Stimulated activated naive CD8-positive, alpha-beta T cell treated with anti-CD3 and anti-CD28 coated beads, Interleukin-15, amount 100 ng/mL, for 72 hours (primary cell): ENCODE measurements at regions not wholly inside any gene's neighbourhood (a gene's known extent, or its start where the extent isn't known, plus 50 kb on each side); places are given as distances from the start of the nearest gene placed in this dataset.

ENCODE experiments used
- ATAC-seq: fragments of 150-1000 bp; cut with Tn5 transposase; 2 replicates; pipeline ENCODE4 v1.10.0; 2021; ENCODE audit warnings: mild to moderate bottlenecking, moderate library complexity
- DNase-seq, 2 donors: peaks; one replicate each; pipeline ENCODE4 v3.0.0; 2021 to 2022
- H3K27ac Mint-ChIP-seq, 2 donors: one replicate each; pipeline ENCODE4 v1.8.0; 2022; ENCODE audit warnings: mild to moderate bottlenecking in 2 of 2, mixed read lengths in 2 of 2, moderate library complexity in 2 of 2
- H3K27me3 Mint-ChIP-seq: one replicate; pipeline ENCODE4 v1.8.0; 2022; ENCODE audit warnings: mixed read lengths
- H3K4me1 Mint-ChIP-seq: one replicate; pipeline ENCODE4 v1.8.0; 2022; ENCODE audit warnings: mild to moderate bottlenecking, mixed read lengths
- H3K4me3 Mint-ChIP-seq, 2 donors: one replicate each; pipeline ENCODE4 v1.8.0; 2022; ENCODE audit warnings: mild to moderate bottlenecking in 2 of 2, mixed read lengths in 2 of 2, moderate library complexity in 1 of 2
- H3K9me3 Mint-ChIP-seq, 2 donors: one replicate each; pipeline ENCODE4 v1.8.0; 2022; ENCODE audit warnings: mixed read lengths in 2 of 2

DNA sequence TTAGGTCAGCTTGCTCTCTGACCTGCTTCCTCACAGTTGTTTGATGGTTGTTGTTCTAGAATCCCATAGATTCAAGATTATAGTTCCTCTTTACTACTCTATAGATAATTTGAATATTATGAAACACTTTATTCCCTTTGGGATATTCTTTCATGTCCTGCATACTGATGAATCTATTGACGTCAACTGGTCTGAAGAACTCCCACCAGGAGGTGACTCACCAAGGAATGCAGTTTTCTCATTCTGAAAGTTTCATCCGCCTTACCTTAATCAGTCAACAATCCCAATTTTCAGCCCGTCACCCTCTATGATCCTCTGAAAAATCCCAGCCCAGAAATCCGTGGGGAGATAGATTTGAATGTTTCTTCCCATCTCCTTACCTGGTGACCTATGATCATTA lies 834.1 kb upstream of the PRMT6 start:
- Mint-ChIP-seq H3K27ac (no peak overlapping the region), H3K27me3 (no peaks in the 10 kb centered on the region), H3K4me3 (no peak overlapping the region), H3K9me3 (no peaks in the 10 kb centered on the region), H3K4me1 (no peaks in the 10 kb centered on the region)
- no peak for DNase-seq
- no peak for ATAC-seq

DNA sequence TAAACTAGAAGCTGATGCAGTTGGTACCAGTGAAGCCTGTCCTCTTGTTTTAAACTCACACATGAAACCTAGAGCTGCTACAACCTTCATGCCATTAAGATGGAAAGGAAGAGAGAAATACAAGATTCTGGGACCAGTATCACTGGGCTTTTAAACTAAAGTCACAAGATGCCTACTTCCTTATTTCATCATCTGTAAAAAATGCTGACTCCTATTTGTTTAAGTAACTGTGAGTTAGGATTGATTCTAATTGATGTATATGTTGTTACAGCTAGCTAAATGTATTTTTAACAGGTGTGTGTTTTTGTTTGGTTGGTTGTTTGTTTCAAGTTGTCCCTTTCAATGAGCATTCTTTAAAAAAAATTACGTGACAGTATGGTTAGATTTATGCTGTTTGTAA lies 833.3 kb upstream of the PRMT6 start:
- no peaks in the 10 kb centered on the region for H3K27me3 Mint-ChIP-seq
- H3K9me3 Mint-ChIP-seq, result no peaks in the 10 kb centered on the region
- H3K27ac Mint-ChIP-seq, result no peak overlapping the region
- ATAC-seq (no peak), DNase-seq (no peak)
- H3K4me1 Mint-ChIP-seq, result no peaks in the 10 kb centered on the region
- no peak overlapping the region for H3K4me3 Mint-ChIP-seq

DNA sequence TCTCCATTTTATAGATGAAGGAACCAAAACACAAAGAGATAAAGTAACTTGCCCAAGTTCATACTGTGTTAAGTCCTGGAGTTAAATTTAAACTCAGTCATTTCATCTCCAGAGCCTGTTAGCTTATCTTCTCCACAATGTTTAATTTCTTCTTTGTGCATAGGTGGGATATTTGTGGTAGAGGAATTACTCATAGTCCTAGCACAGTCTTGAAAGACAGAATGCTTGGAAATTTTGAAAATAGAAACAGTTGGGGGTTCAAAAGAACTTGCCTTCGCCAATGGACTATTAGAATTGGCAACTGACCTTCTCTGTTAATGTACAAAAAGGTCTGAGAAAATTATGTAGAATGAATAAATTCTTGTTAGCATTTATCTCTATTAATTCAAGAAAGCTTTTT lies 832.0 kb upstream of the PRMT6 start:
- Mint-ChIP-seq H3K27me3 (no peaks in the 10 kb centered on the region), H3K4me3 (no peak overlapping the region), H3K27ac (no peak overlapping the region), H3K9me3 (peaks cover 0 to 5% of the 10 kb centered on the region in 2 donors), H3K4me1 (no peaks in the 10 kb centered on the region)
- DNase-seq (no peak), ATAC-seq (no peak)

DNA sequence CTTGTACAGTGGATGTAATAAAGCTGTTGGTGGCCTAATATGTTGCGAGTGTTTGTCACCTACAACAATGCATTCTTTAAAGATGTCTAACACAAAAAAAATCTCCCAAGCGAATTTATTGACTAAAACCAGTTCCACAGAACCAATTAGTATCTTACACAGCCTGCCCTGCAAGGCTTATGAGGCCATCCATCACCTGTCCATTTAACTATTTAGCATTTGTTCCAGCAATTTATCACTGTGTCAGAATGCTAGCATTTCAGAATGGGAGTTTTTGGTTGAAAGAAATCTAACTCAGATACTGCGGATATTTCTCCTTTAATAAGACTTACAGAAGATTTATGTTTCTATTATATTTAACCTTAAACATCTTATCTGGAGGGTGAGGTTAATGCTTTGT lies 831.1 kb upstream of the PRMT6 start:
- no peak for ATAC-seq
- Mint-ChIP-seq H3K4me3 (no peak overlapping the region), H3K9me3 (peaks cover 0 to 5% of the 10 kb centered on the region in 2 donors), H3K4me1 (no peaks in the 10 kb centered on the region), H3K27ac (no peak overlapping the region), H3K27me3 (no peaks in the 10 kb centered on the region)
- DNase-seq, result no peak

DNA sequence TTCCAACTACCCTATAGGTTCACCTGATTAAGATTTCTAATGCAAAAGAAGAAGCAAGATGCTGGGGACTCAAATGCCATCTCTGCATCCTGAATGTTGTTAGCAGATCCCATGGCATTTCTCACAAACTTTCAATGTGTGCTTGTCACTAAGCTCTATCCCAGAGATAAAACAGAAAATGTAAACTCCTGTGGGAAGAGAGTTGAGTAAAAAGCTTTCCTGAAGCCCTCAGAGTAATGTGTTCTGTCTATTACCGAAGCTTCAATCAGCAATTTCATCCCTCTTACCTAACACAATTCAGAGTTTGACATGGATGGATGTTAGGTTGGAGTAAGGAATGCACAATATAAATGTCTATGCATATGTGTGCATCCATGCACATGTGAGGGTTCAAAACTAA lies 829.9 kb upstream of the PRMT6 start:
- Mint-ChIP-seq H3K4me1 (no peaks in the 10 kb centered on the region), H3K9me3 (peaks cover 0 to 5% of the 10 kb centered on the region in 2 donors), H3K4me3 (no peak overlapping the region), H3K27ac (no peak overlapping the region), H3K27me3 (no peaks in the 10 kb centered on the region)
- DNase-seq, result no peak
- no peak for ATAC-seq

DNA sequence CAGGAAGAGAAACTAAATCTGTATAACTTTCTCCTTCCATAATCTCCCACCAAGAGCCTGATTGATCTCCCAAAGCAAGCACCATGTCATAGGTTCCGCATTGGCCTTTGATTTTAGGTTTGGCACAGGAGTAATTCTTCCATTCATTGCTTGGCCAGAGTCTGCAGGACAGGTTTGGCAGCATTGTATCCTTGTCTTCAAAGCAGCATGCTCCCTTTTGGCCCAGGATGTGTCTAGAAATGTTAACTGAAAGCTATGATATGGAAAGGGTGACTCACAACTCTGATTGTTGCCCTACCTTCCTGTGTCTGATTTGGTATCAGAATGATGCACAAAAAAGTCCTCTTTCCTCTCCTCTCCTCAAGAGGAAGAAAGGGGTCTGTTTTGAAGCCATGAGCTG lies 824.3 kb upstream of the PRMT6 start:
- DNase-seq (no peak), ATAC-seq (no peak)
- Mint-ChIP-seq H3K27ac (no peak overlapping the region), H3K4me3 (no peak overlapping the region), H3K4me1 (no peaks in the 10 kb centered on the region), H3K27me3 (no peaks in the 10 kb centered on the region), H3K9me3 (peaks cover 0 to 15% of the 10 kb centered on the region in 2 donors)

DNA sequence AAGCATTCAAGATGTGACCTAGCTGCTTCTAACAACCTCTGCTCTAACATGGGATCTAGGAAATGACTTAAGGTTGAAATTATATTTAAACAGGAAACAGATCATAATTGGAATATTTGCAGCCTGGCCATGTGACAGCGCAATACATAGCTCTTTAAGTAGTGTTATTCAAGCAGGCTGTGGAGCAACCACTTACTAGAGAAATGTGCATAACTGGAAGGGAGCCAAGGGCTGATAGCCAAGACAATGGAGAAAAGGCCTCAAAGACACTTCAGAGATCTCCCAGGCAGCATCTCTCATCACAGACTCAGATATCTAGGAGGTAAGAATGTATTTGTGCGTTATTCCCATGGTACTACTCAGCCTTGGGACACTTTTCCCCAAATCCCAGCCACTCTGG lies 823.0 kb upstream of the PRMT6 start:
- H3K27me3 Mint-ChIP-seq, result no peaks in the 10 kb centered on the region
- H3K9me3 Mint-ChIP-seq, result peaks cover 0 to 18% of the 10 kb centered on the region in 2 donors
- no peaks in the 10 kb centered on the region for H3K4me1 Mint-ChIP-seq
- ATAC-seq (no peak), DNase-seq (no peak)
- H3K27ac Mint-ChIP-seq, result no peak overlapping the region
- H3K4me3 Mint-ChIP-seq, result no peak overlapping the region

DNA sequence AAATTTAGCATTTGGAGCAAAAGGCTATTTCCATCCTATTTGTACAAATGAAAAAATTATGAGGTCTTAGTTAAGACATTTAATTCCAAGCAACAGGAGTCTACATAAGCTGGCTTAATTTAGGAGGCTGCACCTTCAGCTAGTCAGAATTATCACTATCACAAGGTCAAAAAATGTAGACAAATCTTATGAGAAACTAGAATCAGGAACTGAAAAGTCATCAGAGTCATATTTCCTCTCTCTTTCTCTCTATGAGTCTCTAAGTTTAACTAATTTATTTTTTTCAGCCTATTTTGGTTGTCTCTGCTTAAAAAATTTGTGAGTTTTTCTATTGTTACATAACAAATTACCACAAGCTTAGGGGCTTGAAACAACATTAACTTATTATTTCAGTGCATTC lies 807.1 kb upstream of the PRMT6 start:
- H3K4me1 Mint-ChIP-seq, result no peaks in the 10 kb centered on the region
- DNase-seq, result no peak
- no peak overlapping the region for H3K27ac Mint-ChIP-seq
- peaks cover 9 to 14% of the 10 kb centered on the region in 2 donors for H3K9me3 Mint-ChIP-seq
- ATAC-seq, result no peak
- no peaks in the 10 kb centered on the region for H3K27me3 Mint-ChIP-seq
- H3K4me3 Mint-ChIP-seq, result no peak overlapping the region

DNA sequence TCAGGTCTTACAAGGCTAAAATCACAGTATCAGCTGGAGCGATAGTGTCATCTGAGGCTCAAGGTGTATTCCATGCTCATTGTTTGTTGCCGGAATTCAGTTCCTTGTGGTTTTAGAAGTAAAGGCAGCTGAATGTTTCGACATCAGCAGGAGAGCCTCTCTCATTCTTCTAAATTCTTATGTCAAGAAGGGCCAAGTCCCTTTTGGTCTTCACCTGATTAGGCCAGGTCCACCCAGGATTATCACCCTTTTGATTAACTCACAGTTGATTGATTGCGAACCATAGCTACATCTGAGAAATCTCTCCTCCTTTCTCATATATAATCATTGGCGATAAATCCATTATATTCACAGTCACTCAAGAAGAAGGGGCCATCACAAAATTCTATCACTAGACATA lies 806.7 kb upstream of the PRMT6 start:
- H3K4me3 Mint-ChIP-seq, result no peak overlapping the region
- peaks cover 9 to 14% of the 10 kb centered on the region in 2 donors for H3K9me3 Mint-ChIP-seq
- ATAC-seq (no peak), DNase-seq (no peak)
- H3K27ac Mint-ChIP-seq, result no peak overlapping the region
- no peaks in the 10 kb centered on the region for H3K27me3 Mint-ChIP-seq
- H3K4me1 Mint-ChIP-seq, result no peaks in the 10 kb centered on the region

DNA sequence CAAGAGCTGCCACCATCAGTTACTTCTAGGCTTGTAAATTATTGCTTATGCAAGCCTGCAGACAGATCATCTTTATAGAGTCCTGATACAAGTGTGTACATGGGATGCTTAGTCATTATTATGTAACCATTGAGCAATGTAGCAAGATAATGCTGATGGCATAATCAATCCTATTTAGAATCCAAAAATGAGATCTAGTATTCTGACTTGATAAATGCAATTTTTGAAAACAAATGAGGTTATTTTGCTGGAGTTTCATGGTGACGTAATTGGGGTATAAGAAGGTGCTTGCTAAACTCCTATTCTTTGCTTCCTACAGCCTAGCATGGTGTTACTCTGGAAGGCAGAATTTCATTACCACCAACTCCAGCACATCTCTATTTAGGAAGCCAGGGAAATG lies 801.7 kb upstream of the PRMT6 start:
- no peak overlapping the region for H3K27ac Mint-ChIP-seq
- peaks cover 10 to 20% of the 10 kb centered on the region in 2 donors for H3K9me3 Mint-ChIP-seq
- DNase-seq (no peak), ATAC-seq (no peak)
- H3K27me3 Mint-ChIP-seq, result no peaks in the 10 kb centered on the region
- no peaks in the 10 kb centered on the region for H3K4me1 Mint-ChIP-seq
- H3K4me3 Mint-ChIP-seq, result no peak overlapping the region

DNA sequence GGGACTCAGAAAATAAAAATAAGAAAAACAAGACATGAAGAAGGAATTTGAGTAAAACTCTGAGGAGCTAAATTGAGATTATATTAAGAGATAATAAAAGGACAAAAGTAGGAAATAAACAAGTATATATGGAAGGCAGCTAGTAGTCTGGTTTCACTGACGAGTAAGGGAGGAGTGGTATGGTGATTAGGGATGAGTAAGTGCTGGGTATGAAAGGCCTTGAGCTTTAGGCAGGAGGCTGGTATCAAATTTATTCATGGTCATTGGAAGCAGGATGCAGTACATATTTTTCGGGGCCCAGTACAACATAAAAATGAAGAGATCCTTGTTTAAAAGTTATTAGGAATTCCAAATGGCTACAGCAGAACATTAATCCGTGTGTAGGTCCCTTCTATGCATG lies 789.7 kb upstream of the PRMT6 start:
- no peak for DNase-seq

DNA sequence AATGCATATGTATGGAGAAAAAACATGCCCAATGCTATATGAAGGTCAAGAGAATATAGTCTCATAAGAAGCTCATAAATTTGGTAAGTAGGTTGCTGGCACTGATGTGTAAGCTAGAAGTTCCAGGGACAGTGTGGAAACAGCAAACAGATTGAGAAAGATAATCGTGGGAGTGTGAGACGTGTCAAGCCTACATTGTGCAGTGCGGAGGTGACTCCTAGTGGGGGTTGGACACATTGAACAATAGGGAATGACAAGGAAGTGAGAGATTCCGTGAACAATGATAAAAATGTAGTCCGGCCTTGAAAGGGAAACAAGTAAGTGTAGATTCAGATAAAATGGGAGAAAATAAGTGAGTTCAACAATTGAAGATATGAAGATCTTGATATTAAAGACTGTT lies 788.4 kb upstream of the PRMT6 start:
- no peak overlapping the region for H3K27ac Mint-ChIP-seq
- no peak overlapping the region for H3K4me3 Mint-ChIP-seq
- ATAC-seq (no peak), DNase-seq (no peak)
- H3K9me3 Mint-ChIP-seq, result peaks cover 15 to 26% of the 10 kb centered on the region in 2 donors
- no peaks in the 10 kb centered on the region for H3K4me1 Mint-ChIP-seq
- H3K27me3 Mint-ChIP-seq, result no peaks in the 10 kb centered on the region

More for the DNA sequence above, 789.7 kb upstream of the PRMT6 start:
- Mint-ChIP-seq H3K4me3 (no peak overlapping the region), H3K9me3 (peaks cover 17 to 36% of the 10 kb centered on the region in 2 donors), H3K27me3 (no peaks in the 10 kb centered on the region), H3K4me1 (no peaks in the 10 kb centered on the region), H3K27ac (no peak overlapping the region)
- ATAC-seq, result no peak

DNA sequence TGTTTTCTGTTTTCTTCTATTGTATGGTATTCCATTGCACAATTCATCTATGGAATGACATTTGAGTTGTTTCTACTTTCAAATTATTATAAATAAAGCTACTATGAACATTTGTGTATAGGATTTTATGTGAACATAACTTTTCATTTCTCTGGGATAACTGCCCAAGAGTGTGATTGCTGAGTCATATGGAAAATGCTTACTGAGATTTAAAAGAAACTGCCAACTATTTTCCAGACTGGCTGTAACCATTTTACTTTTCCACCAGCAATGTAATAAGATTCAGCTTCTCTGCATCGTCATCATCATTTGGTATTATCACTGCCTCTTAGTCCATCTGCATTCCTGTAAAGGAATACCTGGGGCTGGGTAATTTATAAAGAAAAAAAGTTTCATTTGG lies 779.6 kb upstream of the PRMT6 start:
- no peaks in the 10 kb centered on the region for H3K27me3 Mint-ChIP-seq
- ATAC-seq, result no peak
- H3K27ac Mint-ChIP-seq, result no peak overlapping the region
- H3K9me3 Mint-ChIP-seq, result peaks cover under 1 to 5% of the 10 kb centered on the region in 2 donors
- no peak overlapping the region for H3K4me3 Mint-ChIP-seq
- H3K4me1 Mint-ChIP-seq, result no peaks in the 10 kb centered on the region
- no peak for DNase-seq

DNA sequence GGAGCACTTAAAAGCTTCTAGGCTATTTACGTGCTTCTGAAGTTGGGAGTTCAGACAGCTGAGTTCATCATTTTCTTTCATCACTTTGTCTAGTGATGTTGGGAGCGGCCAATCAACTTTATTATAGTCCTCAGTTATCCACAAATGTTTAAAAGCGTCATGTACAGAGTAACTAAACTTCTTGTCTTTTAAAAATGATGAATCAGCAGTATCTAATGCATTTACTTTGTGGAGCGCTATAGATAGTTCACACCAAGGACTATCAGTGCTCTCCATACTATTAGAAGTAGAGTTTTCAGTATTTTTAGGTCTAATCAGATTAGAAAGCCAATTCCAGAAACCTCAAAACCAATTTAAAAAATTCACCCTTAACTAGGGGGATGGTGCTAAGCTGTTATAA lies 778.7 kb upstream of the PRMT6 start:
- Mint-ChIP-seq H3K9me3 (peaks cover 5% of the 10 kb centered on the region in 2 donors), H3K4me3 (no peak overlapping the region), H3K27ac (no peak overlapping the region), H3K27me3 (no peaks in the 10 kb centered on the region), H3K4me1 (no peaks in the 10 kb centered on the region)
- ATAC-seq, result no peak
- DNase-seq, result no peak

DNA sequence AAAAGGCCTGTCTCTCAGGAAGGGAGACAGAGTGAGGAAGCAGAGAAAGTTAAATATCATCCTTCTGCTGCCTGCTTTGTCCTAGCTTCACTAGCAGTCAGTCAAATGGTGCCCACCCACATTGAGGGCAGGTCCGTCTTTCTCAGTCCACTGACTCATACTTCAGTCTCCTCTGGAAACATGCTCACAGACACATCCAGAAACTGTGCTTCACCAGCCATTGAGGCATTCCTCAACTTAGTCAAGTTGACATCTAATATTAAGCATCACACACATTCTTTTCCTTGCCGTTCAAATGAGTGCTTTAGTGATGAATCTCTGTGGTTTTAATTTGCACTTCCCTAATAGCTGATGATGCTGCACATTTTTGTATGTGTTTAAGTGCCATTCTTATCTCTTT lies 777.8 kb upstream of the PRMT6 start:
- ATAC-seq (no peak), DNase-seq (no peak)
- Mint-ChIP-seq H3K27me3 (no peaks in the 10 kb centered on the region), H3K4me1 (no peaks in the 10 kb centered on the region), H3K4me3 (no peak overlapping the region), H3K27ac (no peak overlapping the region), H3K9me3 (peaks cover 5% of the 10 kb centered on the region in 2 donors)

DNA sequence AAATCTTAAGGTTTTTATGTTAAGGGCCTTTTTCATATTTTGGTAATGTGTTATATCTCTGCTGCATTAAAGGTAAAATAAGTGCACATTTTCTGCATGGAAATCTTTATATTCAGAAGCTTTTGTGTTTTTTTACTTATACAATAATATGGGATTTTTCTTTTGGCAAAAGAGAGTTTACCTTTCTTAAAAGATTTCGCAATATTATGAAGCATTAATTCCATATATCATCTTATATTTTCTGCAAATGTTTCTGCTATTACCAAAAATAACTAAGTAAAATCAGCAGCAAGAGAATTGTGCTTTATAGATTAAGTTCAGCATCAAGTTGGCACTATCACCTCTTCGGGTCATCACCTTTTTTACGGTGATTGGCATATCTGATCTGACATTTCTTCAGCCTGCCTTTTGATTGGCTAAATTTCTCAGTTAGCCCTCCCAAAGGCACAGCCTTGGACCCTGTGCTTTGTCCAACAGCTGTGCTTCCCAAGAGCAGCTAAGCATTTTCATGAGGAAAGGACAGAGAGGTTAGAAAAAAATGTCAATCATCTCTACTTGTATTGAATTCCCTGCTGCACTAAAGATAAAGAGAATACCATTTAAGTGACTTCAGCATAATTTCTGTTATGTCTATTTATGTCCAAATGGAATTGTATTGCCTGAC lies 767.1 kb upstream of the PRMT6 start:
- no peak overlapping the region for H3K4me3 Mint-ChIP-seq
- DNase-seq (no peak), ATAC-seq (no peak)
- H3K9me3 Mint-ChIP-seq, result peaks cover 12% of the 10 kb centered on the region in 2 donors
- no peaks in the 10 kb centered on the region for H3K27me3 Mint-ChIP-seq
- no peak overlapping the region for H3K27ac Mint-ChIP-seq
- H3K4me1 Mint-ChIP-seq, result no peaks in the 10 kb centered on the region

DNA sequence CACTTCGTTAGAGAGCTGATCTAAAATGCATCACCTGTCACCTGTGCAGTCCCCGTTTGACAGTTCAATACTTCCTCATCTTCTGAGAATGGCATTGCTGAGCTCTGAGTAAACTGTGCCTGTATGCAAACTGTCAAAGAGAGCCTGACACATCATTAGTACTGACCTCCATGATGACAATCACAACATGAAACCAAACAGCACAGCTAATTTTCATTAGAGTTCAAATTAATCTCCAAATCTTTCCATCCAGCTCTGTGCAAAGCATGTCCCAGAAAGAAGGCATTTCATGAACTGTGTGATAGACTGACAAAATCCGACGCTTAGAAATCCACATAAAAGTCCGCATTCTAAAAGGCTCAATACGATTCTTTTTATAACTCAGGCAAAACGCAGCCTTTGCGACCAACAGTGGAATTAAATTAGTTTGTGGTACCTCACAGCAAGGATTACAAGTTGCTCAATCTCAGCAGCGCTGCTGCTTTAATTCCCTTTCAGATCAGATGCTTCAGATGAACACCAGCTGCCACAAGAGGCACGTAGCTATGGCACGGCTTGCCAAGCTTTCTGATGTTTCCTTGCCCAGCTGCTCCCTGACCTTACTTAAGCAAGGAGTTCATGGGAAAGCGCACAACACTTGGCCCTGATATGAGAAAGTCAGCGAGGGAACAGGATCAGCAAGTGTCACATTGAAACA lies 765.5 kb upstream of the PRMT6 start:
- no peak for DNase-seq
- H3K9me3 Mint-ChIP-seq, result peaks cover 12% of the 10 kb centered on the region in 2 donors
- H3K27ac Mint-ChIP-seq, result no peak overlapping the region
- H3K4me1 Mint-ChIP-seq, result no peaks in the 10 kb centered on the region
- H3K27me3 Mint-ChIP-seq, result no peaks in the 10 kb centered on the region
- H3K4me3 Mint-ChIP-seq, result no peak overlapping the region
- no peak for ATAC-seq
